ENCODE measurements at regions not wholly inside any gene's neighbourhood (a gene's known extent, or its start where the extent isn't known, plus 50 kb on each side); places are given as distances from the start of the nearest gene placed in this dataset.

DNA sequence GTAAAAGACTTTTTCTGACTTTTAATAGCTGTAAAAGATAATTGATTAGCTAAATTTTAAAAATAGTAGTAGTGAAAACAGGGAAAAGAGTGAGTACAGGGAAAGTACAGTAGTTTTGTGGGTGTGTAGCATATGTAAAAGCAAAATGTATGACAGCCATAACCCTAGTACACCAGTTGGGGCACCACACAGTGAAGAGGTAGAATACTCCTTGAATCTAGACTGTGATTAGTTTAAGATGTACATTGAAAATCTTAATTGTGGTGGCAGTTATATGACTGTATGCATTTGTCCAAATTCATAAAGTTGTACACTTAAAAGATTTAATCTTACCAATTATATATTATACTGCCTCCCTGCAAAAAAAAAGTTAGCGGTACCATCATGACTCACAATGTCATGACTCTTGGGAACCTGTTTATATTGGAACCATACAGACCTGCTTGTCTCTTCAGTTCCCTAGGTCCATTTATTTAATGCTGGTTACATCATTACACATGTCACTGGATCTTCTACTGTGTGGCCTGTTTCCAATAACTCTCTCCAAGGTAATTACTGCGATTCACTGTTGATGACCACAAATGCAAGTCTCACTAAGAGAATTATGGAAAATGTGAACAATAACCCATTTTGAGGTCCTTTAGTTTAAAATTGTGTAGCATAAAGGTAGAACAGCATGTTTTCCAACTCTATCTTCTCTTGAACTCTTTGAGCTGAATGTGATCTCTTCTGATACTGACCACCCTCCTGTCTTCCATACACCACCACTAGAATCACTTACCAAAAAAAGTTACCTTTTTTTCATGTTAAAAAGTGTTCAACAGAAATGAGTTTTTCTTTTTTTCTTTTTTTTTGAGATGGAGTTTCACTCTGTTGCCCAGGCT lies 264.2 kb upstream of the AMIGO2 start:
- no peak for TF ChIP-seq CTCF (conservative IDR thresholded peaks at IDR 0.05; ENCODE audit: low read depth, low read length)
- no peak for TF ChIP-seq EZH2 (IDR thresholded peaks at IDR 0.05; ENCODE audit: low read length, unreplicated experiment)
- TF ChIP-seq EZH2phosphoT487 (IDR thresholded peaks at IDR 0.05; ENCODE audit: borderline replicate concordance, low read length), result no peak

Data from PC-3 (cell line).